Urothelium cell line (cell line): ENCODE measurements at regions not wholly inside any gene's neighbourhood (a gene's known extent, or its start where the extent isn't known, plus 50 kb on each side); places are given as distances from the start of the nearest gene placed in this dataset.

Experiments used
- DNase-seq: peaks from one replicate; pipeline ENCODE4 v3.0.0; 2011; ENCODE audit warnings: low spot score, mixed read lengths
- FAIRE-seq: peaks from 2 replicates; lab custom pipeline; 2011; peaks lifted over from hg19 to GRCh38; lab: Jason Lieb, UNC

DNA sequence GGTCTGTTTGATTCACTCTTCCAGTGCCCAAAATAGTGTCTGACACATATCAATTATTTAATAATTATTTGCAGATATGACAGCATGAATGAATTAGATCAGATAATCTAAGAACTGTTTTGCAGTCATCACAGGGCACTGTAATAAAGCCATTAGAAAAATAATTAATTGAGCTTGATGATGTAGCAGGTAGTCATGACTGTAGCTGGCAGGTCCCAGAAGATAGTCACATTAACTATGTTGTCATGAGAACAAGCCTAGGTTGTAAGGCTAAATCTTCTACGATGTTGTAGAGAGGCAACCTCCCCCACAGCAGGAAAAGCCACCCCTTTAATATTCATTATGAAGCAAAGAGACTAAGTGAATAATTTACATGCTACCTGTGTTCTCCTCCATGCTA lies 243.9 kb upstream of the SPTLC3 start:
- DNase-seq (no peak), FAIRE-seq (no peak)

DNA sequence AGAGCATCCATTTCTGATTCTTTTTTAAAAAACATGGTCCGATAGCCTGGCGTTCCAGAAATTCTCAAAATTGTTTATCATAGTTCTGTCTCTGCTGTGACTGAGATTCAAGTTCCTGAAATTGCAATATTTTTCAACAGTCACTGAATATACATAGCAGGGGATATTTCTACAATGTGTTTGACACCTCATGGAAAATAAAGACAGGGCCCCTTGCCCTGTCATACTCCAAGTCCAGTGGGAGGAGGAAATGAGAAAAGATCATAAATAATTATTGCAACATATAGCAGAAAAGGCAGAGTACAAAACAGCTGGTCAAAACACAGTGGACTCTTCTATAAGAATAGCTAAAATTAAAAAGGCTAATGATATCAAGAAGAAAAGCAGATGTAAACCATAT lies 234.8 kb upstream of the SPTLC3 start:
- DNase-seq (no peak), FAIRE-seq (no peak)

DNA sequence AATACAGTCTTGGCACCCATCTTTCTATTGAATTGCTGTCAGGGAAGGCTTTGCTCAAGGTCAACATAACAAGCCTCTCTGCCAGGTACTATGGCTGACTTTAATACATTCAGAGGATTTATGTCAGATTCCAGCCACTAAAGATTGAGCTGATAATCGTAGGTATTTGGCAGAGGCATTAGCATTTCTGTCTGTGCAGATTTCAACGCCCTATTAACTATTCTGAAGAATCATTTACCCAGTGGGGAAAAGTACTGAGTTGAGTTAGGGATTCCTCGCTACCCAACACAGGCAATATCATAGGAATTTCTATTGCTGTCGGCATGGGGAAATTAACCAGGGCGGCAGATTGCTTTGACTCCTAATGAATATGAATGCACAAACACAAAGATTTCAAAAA lies 233.7 kb upstream of the SPTLC3 start:
- no peak for DNase-seq
- no peak for FAIRE-seq

DNA sequence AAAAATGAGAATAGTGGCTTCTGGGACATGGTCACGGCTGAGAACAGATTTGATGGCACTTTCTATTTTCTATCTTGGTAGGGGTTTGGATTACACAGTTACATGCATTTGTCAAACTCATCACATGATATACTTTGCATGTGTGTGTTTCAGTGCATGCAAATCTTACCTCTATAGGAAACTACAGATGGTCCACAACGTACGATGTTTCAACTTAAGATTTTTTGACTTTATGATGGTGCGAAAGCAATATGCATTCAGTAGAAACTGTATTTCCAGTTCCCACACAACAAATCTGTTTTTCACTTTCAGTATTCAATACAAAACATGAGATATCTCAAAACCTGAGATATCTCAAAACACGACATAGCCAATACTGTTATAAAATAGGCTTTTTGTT lies 231.8 kb upstream of the SPTLC3 start:
- no peak for DNase-seq
- no peak for FAIRE-seq

DNA sequence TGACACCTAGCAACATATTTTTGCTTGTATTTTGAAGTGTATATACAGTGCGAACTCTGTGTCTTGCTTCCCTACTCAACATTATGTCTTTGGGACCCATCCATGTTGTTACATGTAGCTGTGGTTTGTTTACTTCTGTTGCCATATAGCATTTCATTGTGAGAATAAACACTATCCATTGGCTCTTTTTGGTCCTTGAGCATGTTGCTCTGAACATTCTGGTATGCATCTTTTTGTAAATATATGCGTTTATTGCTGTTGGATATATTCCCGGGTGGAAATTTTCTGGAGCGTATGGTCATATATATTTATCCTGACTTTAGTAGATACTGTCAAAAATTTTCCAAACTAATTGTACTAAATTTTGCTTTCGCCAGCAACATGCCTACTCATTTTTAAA lies 222.5 kb upstream of the SPTLC3 start:
- FAIRE-seq (no peak), DNase-seq (no peak)

DNA sequence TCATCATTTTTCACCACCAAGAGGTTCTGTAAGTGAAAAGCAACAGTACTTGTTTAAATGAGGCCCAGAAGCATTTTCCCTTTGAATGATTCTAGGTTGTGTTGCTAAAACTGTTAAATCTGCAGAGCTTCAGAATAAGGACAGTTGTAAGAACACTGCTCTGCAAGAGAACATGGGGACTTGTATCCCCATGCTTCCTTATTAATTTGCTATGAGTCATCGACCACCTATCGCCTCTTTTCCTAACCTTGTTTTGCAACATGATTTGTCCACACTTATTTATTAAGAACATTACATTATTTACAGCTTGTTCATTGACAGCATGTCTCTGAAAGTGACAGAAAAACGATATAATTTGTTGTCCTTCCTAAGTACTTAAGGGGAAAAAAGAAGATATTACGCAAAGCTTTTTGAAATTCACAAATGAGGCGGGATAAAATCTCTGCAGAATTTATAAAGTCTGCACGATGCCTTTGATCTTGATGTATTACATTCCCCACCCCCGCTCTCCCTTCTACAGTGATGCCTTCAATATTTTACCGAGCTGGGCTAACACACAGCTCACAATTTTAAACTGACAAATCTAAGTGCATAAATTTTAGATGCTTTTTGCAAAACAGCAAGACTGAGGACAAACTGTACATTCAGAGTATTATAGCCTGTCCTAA lies 220.0 kb upstream of the SPTLC3 start:
- no peak for DNase-seq
- no peak for FAIRE-seq

DNA sequence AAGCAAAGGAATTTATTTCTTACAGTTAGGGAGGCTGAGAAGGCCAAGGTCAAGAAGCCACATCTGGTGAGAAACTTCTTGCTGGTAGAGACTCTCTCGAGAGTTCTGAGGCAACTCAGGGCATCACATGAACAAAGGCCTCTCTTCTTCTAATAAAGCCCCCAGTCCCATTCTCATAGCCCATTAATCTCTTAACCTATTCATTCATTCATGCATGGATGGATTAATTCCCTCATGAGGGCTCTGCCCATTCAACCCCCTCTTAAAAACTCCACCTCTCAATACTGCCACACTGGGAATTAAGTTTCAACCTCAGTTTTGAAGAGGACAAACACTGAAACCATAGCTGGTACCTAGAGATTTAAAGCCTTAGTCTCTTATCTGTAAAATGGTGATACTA lies 217.9 kb upstream of the SPTLC3 start:
- FAIRE-seq (no peak), DNase-seq (no peak)

DNA sequence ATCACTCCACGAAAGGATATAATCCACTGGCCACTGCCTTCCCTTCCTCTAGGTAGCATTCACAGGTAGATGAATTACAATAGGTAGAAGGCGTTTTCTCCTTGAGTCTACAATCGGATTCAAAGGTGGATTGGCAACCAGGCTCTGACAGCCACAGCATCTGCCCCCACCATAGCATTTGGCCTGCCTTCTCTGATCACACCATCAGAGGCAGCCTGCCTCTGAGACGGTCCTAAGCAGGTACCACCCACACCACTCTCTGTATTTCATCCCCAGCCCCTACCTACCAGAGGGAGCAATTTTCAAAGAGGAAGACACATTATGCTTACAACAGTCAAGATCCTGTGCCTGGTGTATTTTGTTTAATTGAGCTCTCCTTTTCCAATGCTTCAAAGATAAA lies 210.5 kb upstream of the SPTLC3 start:
- FAIRE-seq (no peak), DNase-seq (no peak)

DNA sequence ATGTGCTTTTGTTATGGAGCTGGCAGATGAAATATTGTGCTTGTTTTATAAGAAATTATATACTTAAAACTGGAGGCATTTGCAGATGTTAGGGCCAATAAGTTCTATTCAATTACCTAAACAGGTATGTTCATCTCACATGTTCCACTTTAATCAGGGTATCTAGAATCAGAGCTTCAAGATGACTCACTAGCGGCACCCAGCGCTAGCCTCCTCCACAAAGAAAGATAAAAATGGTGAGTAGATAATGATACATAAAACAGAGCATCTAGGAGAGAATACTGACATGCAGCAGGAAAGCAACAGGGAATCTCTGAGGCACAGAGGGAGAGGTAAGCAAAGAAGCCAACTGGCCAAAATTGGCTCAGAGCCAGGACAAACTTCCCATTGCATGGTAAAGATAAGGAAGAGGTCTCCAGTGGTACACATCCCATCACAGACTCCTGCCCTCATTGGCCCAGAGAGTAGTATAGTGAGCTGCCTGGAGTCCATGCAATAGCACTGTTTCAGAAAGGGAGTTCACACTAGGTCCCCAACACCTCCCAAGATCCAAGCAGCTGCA lies 200.7 kb upstream of the SPTLC3 start:
- no peak for DNase-seq
- FAIRE-seq: no peak

DNA sequence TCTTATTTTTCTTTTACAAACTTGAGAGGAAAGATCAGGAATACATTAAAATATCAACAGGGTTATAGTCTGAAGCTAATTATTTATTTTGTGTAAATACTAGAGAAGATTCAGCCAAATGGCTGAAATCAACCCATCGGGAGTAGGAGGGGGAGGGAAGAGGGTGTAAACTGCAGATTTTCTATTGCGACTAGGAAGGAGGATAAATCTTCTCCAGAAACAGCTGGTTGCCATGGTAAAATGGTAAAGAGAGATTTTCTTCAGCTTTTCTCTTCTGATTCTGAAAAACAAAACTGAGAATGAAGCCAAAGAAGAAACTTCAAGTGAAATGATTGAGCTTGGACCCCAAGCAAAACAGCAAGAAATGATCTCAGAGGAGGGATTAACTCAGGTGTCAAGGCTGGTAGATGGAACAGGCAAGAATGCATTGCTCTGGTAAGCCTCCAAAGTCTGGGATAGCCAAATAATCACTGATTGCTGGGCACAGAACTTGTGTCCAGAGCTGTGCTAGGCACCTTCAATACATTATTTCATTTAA lies 193.5 kb upstream of the SPTLC3 start:
- FAIRE-seq: no peak
- no peak for DNase-seq

DNA sequence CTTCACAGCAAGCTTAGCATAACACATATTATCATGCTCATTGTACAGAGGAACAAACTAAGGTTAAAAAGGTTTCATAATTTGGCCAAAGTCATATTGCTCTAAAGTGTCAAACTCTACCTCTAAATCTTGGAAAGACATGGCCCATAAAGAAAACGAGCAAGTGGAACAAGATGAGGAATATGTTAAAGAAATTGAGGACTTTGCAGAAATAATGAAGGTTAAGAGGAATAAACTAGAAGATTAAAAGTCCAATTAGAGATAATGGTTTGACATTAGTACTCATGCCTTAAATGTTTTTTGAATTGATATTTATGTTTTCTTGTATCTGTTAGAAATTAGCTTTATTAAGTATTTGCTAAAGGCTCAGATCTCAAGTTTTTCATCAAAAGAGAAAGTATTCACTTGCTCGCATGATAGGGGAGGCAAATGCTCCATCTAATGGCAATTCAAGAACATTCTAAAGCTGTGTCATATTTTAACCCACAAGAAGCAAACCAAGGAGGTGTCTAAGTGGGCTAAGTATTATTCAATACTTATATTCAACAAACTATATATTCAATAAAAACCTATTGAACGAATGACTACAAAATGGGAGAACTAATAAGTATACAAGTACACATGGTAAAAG lies 192.9 kb upstream of the SPTLC3 start:
- no peak for DNase-seq
- FAIRE-seq: no peak

DNA sequence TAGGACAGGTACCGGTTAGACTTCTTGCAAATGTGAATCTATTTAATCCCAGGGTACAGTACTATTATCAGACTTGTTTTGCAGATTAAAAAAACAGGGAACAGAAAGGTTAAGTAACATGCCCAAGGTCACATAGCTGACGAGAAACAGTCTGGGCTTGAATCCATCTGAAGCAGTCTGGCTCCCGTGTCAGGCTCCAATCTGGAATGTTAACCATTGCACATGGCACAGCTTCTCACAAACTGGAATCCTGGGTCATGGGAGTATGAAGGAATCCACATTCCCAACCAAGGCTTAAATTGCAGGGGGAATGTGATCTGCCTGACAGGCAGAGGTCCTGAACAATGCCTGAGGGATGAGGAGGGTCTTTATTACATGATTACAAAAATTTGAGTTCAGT lies 187.5 kb upstream of the SPTLC3 start:
- no peak for FAIRE-seq
- DNase-seq: no peak

DNA sequence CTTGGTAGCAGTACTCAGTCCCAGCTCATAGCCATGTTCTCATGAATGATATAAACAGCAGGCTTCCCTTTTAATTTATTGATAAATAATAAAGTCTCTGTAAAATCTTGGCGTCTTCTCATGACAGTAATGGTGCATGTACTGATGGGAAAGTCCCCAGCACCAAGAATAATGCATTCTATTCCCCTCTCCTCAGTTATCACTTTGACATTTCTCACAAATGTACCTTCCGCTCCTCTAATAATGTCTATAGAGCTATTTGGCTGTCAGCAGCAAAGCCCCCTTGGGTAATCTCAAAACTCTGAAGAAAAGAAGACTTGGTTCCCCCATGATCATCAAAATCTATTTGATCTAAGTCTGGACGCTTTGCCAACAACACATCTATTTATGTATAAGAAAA lies 185.0 kb upstream of the SPTLC3 start:
- no peak for DNase-seq
- FAIRE-seq: no peak

DNA sequence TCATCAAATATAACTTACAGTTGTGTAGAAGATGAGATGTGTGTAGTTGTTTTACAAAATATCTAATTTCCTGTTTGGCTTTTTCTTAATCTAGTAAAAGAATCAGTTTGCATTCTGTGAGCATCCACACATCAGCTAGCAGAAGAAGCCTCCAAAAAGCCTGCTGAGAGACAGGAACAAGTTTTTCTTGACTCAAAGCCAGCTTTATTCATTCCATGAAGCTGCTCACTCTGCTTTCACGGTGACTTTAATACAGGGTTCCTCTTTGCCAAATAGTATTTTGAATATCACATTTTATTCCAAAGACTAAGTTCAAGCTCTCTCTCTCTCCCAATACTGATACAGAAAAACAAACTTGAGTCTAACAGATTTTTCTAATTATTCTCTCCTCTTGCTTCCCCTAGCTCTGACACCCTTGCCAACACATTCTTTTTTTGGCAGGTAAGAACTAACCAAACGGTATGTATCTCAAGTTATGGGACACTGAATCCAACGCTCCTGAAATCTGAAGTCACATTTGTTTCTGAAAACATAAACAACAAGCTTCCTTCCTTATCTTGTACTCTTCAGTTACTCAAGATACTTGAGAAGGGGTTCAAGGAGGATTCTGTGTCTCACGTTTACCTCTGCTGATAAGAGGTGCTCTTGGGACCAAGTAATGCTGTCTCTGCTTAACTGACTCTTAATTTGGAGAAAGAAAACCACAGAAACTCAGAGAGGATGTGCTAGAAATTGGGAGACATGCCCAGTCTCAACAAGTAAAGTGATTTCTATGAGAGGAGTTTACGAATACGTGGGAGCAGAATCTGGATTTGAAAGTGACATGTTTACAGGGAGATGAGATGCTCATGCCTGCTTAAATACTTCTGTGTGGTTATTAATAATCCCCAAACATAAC lies 184.2 kb upstream of the SPTLC3 start:
- DNase-seq: no peak
- no peak for FAIRE-seq

DNA sequence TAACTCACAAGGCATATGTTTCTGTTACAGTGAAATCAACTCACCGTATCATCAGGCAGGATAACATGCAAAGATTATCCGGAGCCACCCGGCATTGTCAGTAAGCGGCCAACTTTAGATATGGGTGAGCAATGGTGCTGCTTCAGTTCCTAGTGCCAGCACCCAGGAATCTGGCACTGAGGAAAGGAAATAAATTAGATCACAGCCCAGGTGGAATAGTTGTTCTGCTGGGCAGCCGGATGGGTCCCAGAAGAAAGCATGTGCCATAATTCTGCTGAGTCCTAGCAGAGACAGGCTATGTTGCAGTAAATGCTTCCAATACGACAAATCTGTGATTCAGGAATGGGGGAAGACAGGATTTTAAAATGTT lies 183.6 kb upstream of the SPTLC3 start:
- DNase-seq (no peak), FAIRE-seq (no peak)

DNA sequence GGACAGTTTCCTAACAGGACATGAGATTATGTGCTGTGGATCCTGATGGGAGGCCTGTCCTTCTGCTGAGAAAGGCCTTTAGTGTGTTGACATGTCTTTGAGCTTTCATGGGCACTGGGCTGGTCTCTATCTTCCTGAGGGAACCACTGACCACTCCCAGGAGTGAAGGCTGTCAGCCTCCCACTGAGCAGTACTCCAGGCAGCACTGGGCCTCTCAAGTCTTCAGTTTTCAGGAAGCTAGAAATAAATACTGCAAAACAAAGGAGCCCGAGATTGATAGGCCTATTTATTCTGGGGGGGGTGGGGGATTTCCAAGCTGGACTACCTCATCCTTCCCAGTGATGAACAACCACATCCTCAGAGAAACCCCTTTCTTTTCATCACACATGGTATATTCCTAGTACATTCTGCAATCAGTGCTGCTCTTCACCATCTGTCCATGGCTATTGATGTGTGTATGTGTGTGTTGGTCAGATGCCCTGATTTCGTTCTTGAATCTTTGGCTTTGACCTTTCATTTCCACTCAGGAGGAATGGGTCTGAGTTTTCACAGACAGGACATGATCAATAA lies 180.9 kb upstream of the SPTLC3 start:
- DNase-seq (no peak), FAIRE-seq (no peak)

DNA sequence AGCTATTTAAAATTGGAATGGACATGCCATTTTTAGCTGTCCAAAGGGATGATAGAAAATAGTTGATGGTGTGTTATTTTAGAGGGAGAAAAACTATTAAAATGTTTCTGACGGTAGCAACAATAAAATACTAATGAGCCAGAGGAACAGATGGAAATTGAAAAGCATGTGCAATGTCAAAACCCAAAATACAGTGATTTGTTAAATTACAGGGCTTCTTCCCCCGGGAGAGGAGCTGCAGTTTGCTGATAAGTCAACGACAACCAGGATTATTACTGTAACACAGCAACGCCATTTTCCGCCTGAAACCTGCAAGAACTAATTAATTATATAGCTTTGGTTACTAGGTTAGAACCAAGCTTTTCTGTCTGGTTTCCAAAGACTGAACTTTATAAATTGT lies 179.6 kb upstream of the SPTLC3 start:
- DNase-seq (no peak), FAIRE-seq (no peak)

DNA sequence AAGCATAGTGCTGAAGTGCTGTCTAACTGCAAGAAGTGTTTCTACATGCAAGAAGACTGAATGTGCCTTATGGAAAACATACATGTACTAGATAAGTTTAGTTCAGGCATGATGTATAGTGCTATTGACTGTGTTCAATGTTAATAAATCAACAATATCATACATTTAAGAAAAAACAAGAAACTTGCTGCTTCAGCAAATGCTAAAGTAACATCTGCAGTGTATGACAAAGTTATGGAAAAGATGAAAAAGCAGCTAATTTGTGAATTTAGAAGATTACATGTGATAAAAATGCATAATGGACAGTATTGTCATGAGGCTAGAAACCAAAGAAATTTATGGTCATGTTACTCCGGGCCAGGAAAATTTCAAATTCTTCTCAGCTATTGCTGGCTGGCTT lies 174.9 kb upstream of the SPTLC3 start:
- FAIRE-seq: no peak
- DNase-seq: no peak

DNA sequence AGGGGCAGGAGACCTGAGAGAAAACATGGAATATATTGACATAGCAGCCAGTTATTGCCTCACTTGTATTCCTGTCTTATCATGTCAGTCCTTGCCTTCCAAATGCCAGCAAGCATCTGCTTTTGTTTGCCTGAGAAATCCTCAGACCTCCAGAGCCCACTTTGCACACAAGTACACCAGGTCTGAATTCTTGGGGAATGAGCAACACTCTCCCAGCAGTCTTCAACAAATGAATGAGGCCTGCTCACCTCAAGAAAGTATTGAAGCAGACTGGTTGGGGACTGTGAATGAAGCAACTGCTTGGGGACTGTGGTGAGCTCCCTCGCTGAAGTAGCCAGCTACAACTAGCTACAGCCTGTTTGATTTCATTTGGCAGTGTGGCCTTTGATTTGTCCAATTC lies 172.8 kb upstream of the SPTLC3 start:
- DNase-seq: no peak
- FAIRE-seq: no peak

DNA sequence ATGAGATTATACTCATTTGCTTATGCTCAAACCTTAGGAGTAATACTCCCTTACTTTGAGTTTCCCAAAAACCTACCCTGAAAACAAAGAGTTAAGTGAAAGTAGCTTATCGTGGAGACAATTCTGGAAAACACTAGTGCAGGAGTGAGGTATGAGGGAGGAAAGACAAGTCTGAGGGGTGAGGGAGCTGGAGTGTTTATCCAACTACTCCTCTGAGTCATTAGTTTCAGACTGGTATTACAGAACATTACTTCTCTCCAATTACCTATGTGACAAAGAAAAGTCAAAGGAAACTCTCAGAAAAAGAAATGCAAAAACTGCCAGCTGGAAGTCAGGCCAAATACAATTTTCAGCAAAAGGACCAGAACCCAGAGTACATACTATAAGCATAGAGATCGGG lies 171.1 kb upstream of the SPTLC3 start:
- FAIRE-seq: no peak
- DNase-seq: no peak

DNA sequence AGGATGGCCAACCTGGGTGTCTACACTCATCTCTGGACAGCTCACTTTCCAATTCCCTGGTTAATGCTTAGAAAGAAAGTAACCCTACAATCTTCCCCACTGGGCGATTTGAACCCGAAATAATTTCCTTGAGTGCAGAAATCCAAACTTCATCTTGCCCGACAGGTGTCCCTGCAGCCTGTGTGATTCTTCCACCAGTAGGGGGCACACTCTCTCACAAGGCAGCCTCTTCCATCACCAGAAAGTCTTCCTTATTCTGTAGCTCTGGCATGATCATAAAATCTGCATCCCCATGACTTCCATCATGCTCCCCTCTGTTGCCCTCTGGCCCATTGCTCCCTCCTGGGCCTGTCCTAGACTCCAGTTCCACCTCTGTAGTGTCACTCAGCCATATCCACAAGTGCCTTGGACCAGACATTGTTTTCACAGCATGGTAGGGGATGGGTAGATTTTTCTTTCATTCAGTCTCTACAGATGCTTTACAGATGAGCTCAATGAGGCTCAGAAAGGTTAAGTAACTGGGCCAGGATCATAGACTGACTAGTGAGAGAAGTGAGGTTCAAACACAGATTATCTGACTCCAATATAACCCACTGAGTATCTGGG lies 170.4 kb upstream of the SPTLC3 start:
- FAIRE-seq: no peak
- DNase-seq: no peak
